ENCODE measurements at regions not wholly inside any gene's neighbourhood (a gene's known extent, or its start where the extent isn't known, plus 50 kb on each side); places are given as distances from the start of the nearest gene placed in this dataset.

- DNase-seq: no peak
Observed at GRCh38 chr4:108567831-108568230, 52.5 kb upstream of the RPL34 start.

- no peak for DNase-seq
Observed at GRCh38 chr4:108561116-108561515, 59.3 kb upstream of the RPL34 start.

GRCh38 chr4:108560616-108561015 lies 59.8 kb upstream of the RPL34 start:
- no peak for DNase-seq

- DNase-seq: no peak
Observed at GRCh38 chr4:108559911-108560310, 60.5 kb upstream of the RPL34 start.

GRCh38 chr4:108559068-108559793 lies 61.1 kb upstream of the RPL34 start:
- no peak for DNase-seq

- DNase-seq: no peak
Observed at GRCh38 chr4:108556588-108557200, 63.7 kb upstream of the RPL34 start.

- no peak for DNase-seq
Observed at GRCh38 chr4:108556166-108556565, 64.2 kb upstream of the RPL34 start.

- DNase-seq: no peak
Observed at GRCh38 chr4:108555701-108556100, 64.7 kb upstream of the RPL34 start.

- DNase-seq: no peak
Observed at GRCh38 chr4:108547682-108548081, 72.7 kb upstream of the RPL34 start.

GRCh38 chr4:108546728-108547127 lies 73.6 kb upstream of the RPL34 start:
- DNase-seq: no peak

- no peak for DNase-seq
Observed at GRCh38 chr4:108544481-108544880, 75.9 kb upstream of the RPL34 start.

GRCh38 chr4:108543359-108543968 lies 76.9 kb upstream of the RPL34 start:
- DNase-seq: no peak

- DNase-seq: no peak
Observed at GRCh38 chr4:108540536-108540935, 79.8 kb upstream of the RPL34 start.

GRCh38 chr4:108536577-108536976 lies 83.8 kb upstream of the RPL34 start:
- no peak for DNase-seq

- DNase-seq: no peak
Observed at GRCh38 chr4:108535757-108536156, 84.6 kb upstream of the RPL34 start.

- DNase-seq: no peak
Observed at GRCh38 chr4:108533876-108534275, 86.5 kb upstream of the RPL34 start.

GRCh38 chr4:108533245-108533844 lies 87.0 kb upstream of the RPL34 start:
- DNase-seq: no peak

GRCh38 chr4:108532738-108533137 lies 87.6 kb upstream of the RPL34 start:
- no peak for DNase-seq

GRCh38 chr4:108532187-108532586 lies 88.2 kb upstream of the RPL34 start:
- DNase-seq: no peak

GRCh38 chr4:108531461-108531860 lies 88.9 kb upstream of the RPL34 start:
- no peak for DNase-seq

- no peak for DNase-seq
Observed at GRCh38 chr4:108529984-108530905, 90.1 kb upstream of the RPL34 start.

GRCh38 chr4:108529102-108529501 lies 91.3 kb upstream of the RPL34 start:
- DNase-seq: no peak

GRCh38 chr4:108527723-108528122 lies 92.7 kb upstream of the RPL34 start:
- DNase-seq: no peak
